Stimulated activated naive CD8-positive, alpha-beta T cell treated with anti-CD3 and anti-CD28 coated beads, Interleukin-15, Interleukin-2, amounts not matched to agents 100 U/mL and 50 U/mL, for 24 hours (primary cell): ENCODE measurements at regions not wholly inside any gene's neighbourhood (a gene's known extent, or its start where the extent isn't known, plus 50 kb on each side); places are given as distances from the start of the nearest gene placed in this dataset.
"Not testable (repeated sequence)": the region's sequence is repeated elsewhere in the genome, so short reads cannot be mapped to it uniquely, and the experiment has no call there.

Experiments used
- ATAC-seq: fragments of 150-1000 bp; cut with Tn5 transposase; one replicate; pipeline ENCODE4 v1.10.0; 2021
- DNase-seq: peaks from one replicate; pipeline ENCODE4 v3.0.0; 2021

- ATAC-seq (no peak), DNase-seq (no peak)
These were observed 205.5 kb downstream of the EMX2 start for GRCh38 chr10:117748058-117748457.

DNA sequence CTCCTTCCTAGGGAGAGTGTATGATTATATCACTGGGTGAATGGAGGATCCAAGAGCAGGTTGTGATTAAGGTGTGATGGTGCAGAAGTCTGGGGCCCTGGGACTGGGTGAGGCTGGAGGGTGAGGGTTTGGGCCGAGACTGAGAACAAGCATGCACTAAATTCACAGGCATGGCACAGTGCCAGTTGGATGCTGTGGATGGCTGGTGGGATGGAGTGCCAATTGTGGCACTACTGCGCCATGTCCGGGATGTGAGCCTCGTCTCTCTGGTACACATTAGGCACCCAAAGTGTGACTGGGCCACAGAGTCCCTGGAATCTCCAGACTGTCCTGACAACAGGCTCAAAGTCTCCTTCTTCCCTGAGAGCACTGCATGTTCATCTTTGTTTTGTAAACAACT is 208.1 kb downstream of the EMX2 start:
- no peak for DNase-seq
- ATAC-seq = no peak

DNA sequence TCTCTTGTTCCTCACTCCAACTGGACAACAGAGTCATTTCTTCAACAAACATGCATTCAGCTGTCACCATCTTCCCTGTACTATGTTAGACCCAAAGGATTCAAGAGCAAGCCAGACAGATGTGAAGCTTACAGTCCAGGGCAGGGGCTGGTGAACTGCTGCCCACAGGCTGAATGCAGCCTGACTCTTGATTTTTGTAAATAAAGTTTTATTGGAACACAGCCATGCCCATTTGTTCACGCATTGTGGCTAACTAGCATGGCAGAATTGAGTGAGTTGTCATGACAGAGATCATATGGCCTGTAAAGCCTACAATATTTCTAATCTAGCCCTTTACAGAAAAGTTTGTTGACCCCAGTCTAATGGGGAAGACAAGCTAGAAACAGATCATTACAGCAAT is 208.7 kb downstream of the EMX2 start:
- DNase-seq = no peak
- no peak for ATAC-seq

DNA sequence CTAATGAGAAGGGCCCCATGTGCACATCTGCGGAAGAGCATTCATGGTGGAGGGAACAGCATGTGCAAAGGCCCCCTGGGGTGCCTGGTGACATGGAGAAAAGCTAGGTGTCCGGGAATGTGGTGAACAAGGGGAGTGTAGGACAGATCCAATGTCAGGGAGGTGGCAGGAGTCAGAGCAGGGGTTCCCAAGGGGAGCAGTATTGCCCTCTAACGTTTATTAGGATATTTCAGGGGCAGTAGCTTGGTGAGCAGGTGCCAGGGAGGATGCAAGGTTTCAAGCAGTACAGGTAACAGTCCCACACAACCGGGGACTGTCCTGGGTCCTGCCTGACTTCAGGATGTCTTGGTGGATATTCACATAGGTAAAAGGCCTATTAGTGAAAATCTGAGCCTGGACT is 209.6 kb downstream of the EMX2 start:
- ATAC-seq = no peak
- DNase-seq = no peak

DNA sequence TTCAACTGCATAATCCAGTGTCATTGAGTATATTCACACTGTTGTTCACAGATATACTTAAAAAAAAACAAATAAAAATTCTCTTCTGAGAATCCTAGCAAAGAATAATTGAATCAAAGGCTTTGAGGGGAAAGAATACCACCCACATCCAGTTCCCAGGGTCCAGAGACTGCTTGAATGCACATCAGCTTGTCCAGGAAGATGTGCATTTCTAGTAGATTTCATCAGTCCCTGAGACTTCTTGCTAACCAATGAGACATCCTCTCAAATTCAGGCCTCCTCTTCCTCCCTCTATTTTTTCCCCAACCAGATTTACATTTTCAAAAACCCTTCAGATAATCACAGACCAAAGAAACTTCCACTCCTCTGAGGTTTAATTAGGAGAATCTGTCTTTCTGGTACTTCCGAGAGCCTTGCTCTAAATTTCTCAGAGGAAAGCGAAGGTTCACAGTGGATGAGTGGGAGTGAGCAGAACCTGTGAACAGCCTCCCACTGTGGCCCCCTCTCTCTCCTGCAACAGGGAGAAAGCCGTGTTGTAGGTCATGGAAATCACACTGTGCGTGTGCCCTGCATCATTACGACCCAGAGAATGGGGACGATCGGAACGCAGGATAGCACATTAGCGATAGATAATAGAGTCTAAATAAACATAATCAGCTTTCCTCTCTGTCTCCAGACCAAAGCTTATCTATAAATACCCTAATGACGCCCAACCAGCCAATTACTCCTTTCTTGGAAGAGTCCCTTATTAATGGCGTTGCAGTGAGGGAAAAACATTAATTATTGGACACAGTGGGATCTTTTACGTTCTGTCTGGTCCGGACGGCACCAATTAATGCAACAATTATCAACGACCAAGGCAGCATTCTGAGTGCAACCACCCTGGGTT is 212.5 kb downstream of the EMX2 start:
- DNase-seq (no peak), ATAC-seq (no peak)

DNA sequence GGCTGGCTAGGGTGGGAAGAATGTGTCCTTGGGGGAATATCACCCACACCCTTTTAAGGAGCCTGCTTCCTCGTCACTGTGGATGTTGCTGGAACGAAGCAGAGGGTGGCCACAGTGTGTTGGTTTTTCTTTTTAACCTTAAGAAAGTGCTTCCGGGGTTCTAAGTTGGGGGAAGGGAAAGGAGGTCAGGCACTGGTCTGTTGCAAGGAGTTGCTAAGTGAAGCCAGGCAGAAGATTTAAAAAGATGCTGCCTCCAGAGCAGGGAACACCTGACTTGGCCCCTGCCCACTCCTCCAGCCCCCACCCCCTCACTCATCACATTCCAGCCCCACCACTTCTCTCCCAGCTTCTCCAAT is 213.1 kb downstream of the EMX2 start:
- ATAC-seq = no peak
- DNase-seq = no peak

- ATAC-seq (no peak), DNase-seq (no peak)
These were observed 214.7 kb downstream of the EMX2 start for GRCh38 chr10:117757086-117757720.

DNA sequence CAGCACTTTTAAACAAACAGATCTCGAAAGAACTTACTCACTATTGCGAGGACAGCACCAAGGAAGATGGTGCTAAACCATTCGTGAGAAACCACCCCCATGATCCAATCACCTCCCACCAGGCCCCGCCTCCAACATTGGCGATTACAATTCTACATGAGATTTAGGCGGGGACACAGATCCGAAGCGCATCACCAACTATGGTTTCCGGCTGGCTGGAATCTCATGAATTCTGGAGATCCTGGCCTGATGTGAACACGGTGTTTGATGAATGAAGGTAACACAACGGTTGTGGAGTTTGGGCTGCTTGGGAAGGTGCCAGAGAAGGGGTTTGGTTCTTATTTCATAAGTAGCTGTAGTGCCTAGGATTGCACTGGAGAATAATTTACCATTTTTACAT is 216.7 kb downstream of the EMX2 start:
- ATAC-seq (no peak), DNase-seq (no peak)

DNA sequence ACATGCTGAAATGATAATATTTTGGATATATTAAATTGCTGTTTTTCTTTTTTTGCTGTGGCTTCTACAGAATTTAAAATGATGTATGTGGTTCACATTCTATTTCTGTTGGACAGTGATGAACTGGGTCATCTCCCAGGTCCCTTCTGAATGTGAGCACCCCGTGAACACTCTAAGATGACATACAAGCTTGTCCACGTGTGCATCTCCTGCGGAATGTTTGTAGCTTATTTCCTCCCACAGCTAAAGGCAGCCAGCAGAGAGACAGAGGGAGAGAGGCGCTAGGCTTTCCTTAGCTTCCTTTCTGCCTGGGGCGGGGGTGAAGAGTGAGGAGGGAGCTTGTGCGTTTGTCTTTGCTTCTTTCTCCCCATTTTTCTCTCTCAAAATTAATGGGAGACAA is 219.1 kb downstream of the EMX2 start:
- DNase-seq (no peak), ATAC-seq (no peak)

- DNase-seq = no peak
- ATAC-seq = no peak
These were observed 219.7 kb downstream of the EMX2 start for GRCh38 chr10:117762126-117762818.

DNA sequence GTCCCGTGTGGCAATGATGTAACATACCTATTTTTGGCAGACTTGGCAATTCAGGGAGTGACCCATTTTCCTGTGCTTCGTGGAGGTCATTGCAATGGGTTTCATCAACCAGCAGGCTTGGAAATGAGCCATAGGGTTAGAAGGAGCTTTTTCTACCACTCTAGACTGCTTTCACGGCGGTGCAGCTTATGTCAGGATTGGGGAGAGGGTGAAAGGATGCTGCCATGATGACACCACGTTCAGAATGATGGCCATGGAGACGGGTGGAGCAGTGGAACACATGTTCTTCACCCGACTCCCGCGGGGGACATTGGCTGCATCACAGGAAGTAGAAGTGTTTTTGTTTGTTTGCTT is 220.2 kb downstream of the EMX2 start:
- DNase-seq (no peak), ATAC-seq (no peak)

GRCh38 chr10:117763528-117763927 is 221.0 kb downstream of the EMX2 start:
- DNase-seq = no peak
- no peak for ATAC-seq

DNA sequence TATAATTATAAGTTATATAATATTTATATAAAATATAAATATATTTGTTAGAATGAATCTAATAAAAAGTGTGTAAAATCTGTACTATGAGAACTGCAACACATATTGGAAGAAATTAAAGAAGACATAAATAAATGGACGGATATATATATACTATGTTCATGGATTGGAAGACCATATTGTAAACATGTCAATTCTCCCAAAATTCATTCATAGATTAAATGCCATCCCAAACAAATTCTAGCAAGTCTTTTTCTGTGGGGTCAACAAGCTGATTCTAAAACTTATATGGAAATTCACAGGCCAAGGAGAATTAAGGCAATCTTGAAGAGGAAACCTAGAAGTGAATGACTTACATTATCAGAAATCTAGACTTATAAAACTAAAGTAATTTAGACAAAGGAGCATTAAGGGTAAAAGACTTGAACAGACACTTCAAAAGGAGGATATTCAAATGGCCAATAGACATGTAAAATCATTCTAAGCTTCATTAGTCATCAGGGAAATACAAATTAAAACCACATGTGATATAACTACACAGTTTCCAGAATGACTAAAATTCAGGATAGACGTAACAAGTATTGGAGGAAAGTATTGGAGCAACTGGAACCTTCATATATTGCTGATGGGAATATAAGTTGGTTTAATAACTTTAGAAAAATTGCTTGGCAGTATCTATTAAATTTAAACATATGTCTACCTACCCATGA is 225.9 kb downstream of the EMX2 start:
- no peak for ATAC-seq
- DNase-seq = no peak

- no peak for ATAC-seq
These were observed 233.0 kb downstream of the EMX2 start for GRCh38 chr10:117775526-117775925.

GRCh38 chr10:117777222-117777621 is 234.7 kb downstream of the EMX2 start:
- DNase-seq, ATAC-seq: not testable (repeated sequence)

More at GRCh38 chr10:117775526-117775925, 233.0 kb downstream of the EMX2 start:
- DNase-seq = no peak

- ATAC-seq (no peak), DNase-seq (no peak)
These were observed 235.7 kb downstream of the EMX2 start for GRCh38 chr10:117778241-117778640.

DNA sequence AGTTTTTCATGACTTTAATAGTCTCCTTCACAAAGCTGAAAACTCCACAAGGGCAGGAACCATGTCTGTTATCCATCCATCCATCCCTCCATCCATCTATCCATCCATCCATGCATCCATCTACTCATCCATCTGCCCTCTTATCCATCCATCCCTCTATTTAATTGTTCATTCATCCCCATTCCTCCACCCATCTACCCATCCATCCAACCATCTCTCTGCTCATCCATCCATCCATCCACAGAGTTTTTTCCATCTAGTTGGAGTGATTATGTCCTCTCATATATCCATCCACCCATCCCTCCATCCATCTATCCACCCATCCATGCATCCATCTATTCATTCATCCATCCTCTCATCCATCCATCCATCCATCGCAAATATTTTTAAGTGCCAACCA is 237.9 kb downstream of the EMX2 start:
- no peak for ATAC-seq

GRCh38 chr10:117781216-117781831 is 238.8 kb downstream of the EMX2 start:
- DNase-seq (no peak), ATAC-seq (no peak)

More for the DNA sequence above, 237.9 kb downstream of the EMX2 start:
- no peak for DNase-seq

DNA sequence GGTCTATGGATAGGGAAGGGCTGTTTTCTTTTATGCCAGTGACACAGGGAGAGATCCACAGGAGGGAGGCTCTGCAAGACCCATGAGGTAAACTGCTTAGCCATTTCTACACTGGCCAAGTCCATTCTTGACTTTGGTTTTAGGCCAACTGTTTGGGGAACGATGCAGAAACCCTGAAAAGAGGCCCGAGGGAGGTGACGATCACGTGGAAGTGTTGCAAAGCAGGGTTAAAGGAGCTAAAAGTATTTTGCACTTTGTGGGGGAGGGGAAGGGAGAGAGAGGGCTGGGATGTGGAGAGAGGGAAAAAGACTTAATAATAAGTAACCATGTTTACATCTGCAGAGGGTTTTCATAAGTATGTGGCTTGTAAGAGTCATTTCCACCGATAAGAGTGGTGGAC is 239.7 kb downstream of the EMX2 start:
- no peak for DNase-seq

DNA sequence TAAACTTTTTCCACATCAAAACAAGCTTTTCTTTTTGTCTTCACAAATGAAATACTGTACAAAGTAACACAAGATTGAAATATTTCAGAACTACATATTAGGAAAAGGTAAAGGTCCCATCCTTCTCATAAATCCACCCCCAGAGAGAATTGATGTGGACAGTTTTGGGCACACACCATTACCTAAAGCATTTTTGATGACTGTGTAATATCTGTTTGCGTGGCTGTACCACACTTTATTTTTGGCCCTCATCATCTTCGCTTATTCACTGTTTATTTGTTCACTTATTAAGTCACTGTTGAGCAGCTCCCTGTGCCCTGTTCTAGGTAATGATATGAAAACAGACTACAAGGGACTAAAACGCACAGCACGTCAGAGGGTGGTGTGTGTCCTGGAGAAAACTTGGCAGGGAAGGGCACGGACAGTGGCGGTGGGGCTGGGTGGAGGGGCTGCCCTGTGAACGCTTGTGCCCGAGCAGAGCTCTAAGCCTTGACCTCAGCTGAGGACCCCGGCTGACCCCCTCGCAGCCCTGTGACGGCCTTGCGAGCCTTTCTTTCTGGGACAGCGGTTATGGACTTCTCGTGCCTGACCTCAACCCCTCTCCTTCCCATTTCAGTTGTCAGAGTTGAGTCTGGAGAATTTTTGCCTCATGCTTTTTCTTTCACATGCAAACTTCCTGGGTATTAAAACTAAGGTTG is 241.3 kb downstream of the EMX2 start:
- DNase-seq (no peak), ATAC-seq (no peak)

More for the DNA sequence above, 239.7 kb downstream of the EMX2 start:
- no peak for ATAC-seq

DNA sequence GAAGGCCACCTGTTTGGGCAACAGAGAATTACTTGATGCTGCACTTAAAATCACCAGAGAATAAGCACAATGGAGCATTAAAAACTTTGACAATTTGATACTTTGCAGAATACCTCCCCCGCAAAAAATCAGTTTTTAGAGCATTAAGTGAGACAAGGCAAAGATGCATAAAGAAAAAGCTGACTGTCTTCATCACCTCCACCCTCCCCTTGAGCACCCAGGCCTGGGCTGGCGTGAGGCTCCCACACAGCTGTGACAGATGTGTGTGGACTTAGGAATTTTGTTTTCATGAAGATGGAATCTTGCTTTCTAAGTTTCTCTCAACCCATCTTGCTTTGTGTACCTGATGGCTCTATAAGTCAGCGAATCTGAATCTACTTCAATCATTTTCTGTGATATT is 242.2 kb downstream of the EMX2 start:
- no peak for ATAC-seq

DNA sequence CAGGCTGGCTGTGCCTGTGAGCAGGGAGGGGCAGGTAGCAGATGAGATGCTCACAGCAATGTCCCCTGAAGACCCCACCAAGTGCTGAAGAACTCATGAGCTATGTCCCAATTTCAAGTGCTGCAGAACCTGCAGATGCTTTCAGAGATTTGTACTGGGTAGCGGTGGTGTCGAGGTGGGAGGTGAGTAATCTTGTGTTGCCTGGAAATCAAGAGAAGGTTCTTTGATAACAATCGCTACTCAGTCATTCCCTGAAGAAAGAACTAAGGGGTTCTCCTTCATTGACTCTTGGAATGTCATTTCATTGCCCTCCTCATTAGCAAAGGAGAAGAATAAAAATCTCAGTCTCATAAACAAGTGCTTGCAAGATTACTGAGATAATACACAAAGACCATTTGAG is 246.4 kb downstream of the EMX2 start:
- no peak for ATAC-seq
- no peak for DNase-seq

More for the DNA sequence above, 242.2 kb downstream of the EMX2 start:
- DNase-seq = no peak
